ENCODE measurements at regions not wholly inside any gene's neighbourhood (a gene's known extent, or its start where the extent isn't known, plus 50 kb on each side); places are given as distances from the start of the nearest gene placed in this dataset.

GRCh38 chr5:142506046-142506445, 179.8 kb downstream of the FGF1 start:
- Histone ChIP-seq H3K9ac (ENCODE audit: low read length) (no peak overlapping the region), H3K4me3 (ENCODE audit: low read length) (no peak overlapping the region), H3K27me3 (ENCODE audit: control insufficient read depth, insufficient read depth, low read length) (no peaks in the 10 kb centered on the region)

GRCh38 chr5:142501890-142502289, 177.1 kb upstream of the SPRY4 start:
- no peaks in the 10 kb centered on the region for H3K4me1 ChIP-seq (ENCODE audit: control insufficient read depth, insufficient read depth, low read length)
- H3K27ac ChIP-seq (ENCODE audit: low read depth, low read length), result no peak overlapping the region
- no peaks in the 10 kb centered on the region for H3K27me3 ChIP-seq (ENCODE audit: control insufficient read depth, insufficient read depth, low read length)
- H3K4me3 ChIP-seq (ENCODE audit: low read length), result no peak overlapping the region
- no peaks in the 10 kb centered on the region for H3K36me3 ChIP-seq (ENCODE audit: control insufficient read depth, insufficient read depth, low read length)
- no peak overlapping the region for H3K9ac ChIP-seq (ENCODE audit: low read length)

More at GRCh38 chr5:142506046-142506445, 179.8 kb downstream of the FGF1 start:
- Histone ChIP-seq H3K36me3 (ENCODE audit: control insufficient read depth, insufficient read depth, low read length) (no peaks in the 10 kb centered on the region), H3K27ac (ENCODE audit: low read depth, low read length) (no peak overlapping the region), H3K4me1 (ENCODE audit: control insufficient read depth, insufficient read depth, low read length) (no peaks in the 10 kb centered on the region)

- Histone ChIP-seq H3K27ac (ENCODE audit: low read depth, low read length) (no peak overlapping the region), H3K9ac (ENCODE audit: low read length) (no peak overlapping the region), H3K4me3 (ENCODE audit: low read length) (no peak overlapping the region), H3K27me3 (ENCODE audit: control insufficient read depth, insufficient read depth, low read length) (no peaks in the 10 kb centered on the region), H3K4me1 (ENCODE audit: control insufficient read depth, insufficient read depth, low read length) (peaks cover 5% of the 10 kb centered on the region), H3K36me3 (ENCODE audit: control insufficient read depth, insufficient read depth, low read length) (no peaks in the 10 kb centered on the region)
These were observed 175.5 kb upstream of the SPRY4 start for GRCh38 chr5:142500227-142500905.

- H3K4me1 ChIP-seq (ENCODE audit: control insufficient read depth, insufficient read depth, low read length), result peaks cover 6% of the 10 kb centered on the region
- H3K9ac ChIP-seq (ENCODE audit: low read length), result no peak overlapping the region
- no peaks in the 10 kb centered on the region for H3K36me3 ChIP-seq (ENCODE audit: control insufficient read depth, insufficient read depth, low read length)
- no peak overlapping the region for H3K27ac ChIP-seq (ENCODE audit: low read depth, low read length)
- no peak overlapping the region for H3K4me3 ChIP-seq (ENCODE audit: low read length)
- H3K27me3 ChIP-seq (ENCODE audit: control insufficient read depth, insufficient read depth, low read length), result no peaks in the 10 kb centered on the region
These were observed 174.9 kb upstream of the SPRY4 start for GRCh38 chr5:142499591-142500226.

GRCh38 chr5:142498298-142498697, 173.5 kb upstream of the SPRY4 start:
- no peaks in the 10 kb centered on the region for H3K36me3 ChIP-seq (ENCODE audit: control insufficient read depth, insufficient read depth, low read length)
- peaks cover 6% of the 10 kb centered on the region for H3K4me1 ChIP-seq (ENCODE audit: control insufficient read depth, insufficient read depth, low read length)
- H3K4me3 ChIP-seq (ENCODE audit: low read length), result no peak overlapping the region
- H3K27ac ChIP-seq (ENCODE audit: low read depth, low read length), result no peak overlapping the region
- H3K9ac ChIP-seq (ENCODE audit: low read length), result no peak overlapping the region
- H3K27me3 ChIP-seq (ENCODE audit: control insufficient read depth, insufficient read depth, low read length), result no peaks in the 10 kb centered on the region

DNA sequence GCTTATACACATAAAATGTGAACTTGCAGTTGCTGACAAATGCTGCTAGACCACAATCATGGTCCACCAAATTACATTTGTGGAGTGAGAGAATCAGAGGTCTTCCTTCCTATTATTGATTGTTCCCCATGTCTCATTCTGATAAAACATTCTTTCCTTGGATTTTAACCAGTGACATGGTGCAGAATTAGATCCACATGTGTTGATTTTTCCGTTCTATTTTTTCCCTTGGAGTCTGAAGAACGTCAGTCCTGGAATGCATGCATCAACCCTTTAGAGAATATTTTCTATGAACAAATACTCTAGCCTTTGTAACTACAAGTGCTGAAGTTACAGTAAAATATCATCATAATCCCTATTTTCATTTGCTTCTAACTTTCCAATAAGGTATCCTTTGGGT, 170.7 kb upstream of the SPRY4 start:
- H3K4me1 ChIP-seq (ENCODE audit: control insufficient read depth, insufficient read depth, low read length), result peaks cover 6% of the 10 kb centered on the region
- H3K4me3 ChIP-seq (ENCODE audit: low read length), result no peak overlapping the region
- H3K27me3 ChIP-seq (ENCODE audit: control insufficient read depth, insufficient read depth, low read length), result no peaks in the 10 kb centered on the region
- no peaks in the 10 kb centered on the region for H3K36me3 ChIP-seq (ENCODE audit: control insufficient read depth, insufficient read depth, low read length)
- H3K27ac ChIP-seq (ENCODE audit: low read depth, low read length), result no peak overlapping the region
- H3K9ac ChIP-seq (ENCODE audit: low read length), result no peak overlapping the region

DNA sequence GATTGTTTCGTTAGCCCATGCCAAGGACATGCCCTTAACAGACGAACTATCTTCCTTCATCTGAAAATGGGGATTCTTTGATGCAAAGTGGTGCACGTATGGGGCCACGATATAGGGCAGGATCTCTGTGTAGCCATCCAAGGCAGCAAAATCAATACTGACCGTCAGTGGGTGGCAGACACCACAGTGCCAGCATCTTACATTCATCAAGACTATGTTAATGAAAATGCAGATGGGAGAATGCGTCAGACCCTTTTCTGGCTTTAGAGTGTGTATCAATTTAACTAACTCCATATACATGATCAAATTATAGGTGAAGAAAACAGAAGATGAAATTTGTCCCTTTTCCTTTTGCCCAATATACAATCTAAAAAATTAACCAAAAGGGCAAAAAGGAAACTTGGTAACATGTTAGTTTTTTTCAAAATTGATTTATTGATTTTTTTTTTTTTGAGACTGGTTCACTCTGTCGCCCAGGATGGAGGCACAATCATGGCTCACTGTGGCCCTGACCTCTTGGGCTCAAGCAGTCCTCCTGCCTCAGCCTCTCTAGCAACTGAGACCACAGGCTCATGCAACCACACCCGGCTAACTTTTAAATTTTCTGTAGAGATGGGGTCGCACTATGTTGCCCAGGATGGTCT, 169.2 kb upstream of the SPRY4 start:
- Histone ChIP-seq H3K27ac (ENCODE audit: low read depth, low read length) (no peak overlapping the region), H3K27me3 (ENCODE audit: control insufficient read depth, insufficient read depth, low read length) (no peaks in the 10 kb centered on the region), H3K4me1 (ENCODE audit: control insufficient read depth, insufficient read depth, low read length) (peaks cover 6% of the 10 kb centered on the region), H3K9ac (ENCODE audit: low read length) (no peak overlapping the region), H3K4me3 (ENCODE audit: low read length) (no peak overlapping the region), H3K36me3 (ENCODE audit: control insufficient read depth, insufficient read depth, low read length) (no peaks in the 10 kb centered on the region)

- Histone ChIP-seq H3K36me3 (ENCODE audit: control insufficient read depth, insufficient read depth, low read length) (no peaks in the 10 kb centered on the region), H3K27me3 (ENCODE audit: control insufficient read depth, insufficient read depth, low read length) (no peaks in the 10 kb centered on the region), H3K27ac (ENCODE audit: low read depth, low read length) (no peak overlapping the region), H3K9ac (ENCODE audit: low read length) (no peak overlapping the region), H3K4me3 (ENCODE audit: low read length) (no peak overlapping the region), H3K4me1 (ENCODE audit: control insufficient read depth, insufficient read depth, low read length) (peaks cover 6% of the 10 kb centered on the region)
These were observed 168.0 kb upstream of the SPRY4 start for GRCh38 chr5:142492781-142493281.

DNA sequence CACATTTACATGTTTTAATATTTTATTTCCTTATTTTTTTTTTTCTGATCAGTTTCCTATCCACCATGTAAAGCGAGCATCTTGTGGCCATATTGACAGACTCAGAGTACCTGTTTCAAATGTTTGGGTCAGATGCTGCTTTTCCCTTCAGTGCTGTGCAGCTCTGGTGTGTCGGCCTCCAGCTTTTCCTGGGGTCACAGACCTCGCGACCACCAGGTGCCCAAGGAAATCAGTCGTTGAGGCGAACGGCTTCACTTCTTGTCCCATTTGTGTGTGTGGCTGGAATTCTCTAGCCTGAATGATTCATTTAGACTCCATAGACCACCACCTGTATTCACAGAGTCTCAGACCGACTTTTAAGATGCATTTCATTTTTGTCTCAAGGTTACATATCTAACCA, 166.9 kb upstream of the SPRY4 start:
- no peaks in the 10 kb centered on the region for H3K36me3 ChIP-seq (ENCODE audit: control insufficient read depth, insufficient read depth, low read length)
- peaks cover 6% of the 10 kb centered on the region for H3K4me1 ChIP-seq (ENCODE audit: control insufficient read depth, insufficient read depth, low read length)
- H3K27me3 ChIP-seq (ENCODE audit: control insufficient read depth, insufficient read depth, low read length), result no peaks in the 10 kb centered on the region
- no peak overlapping the region for H3K4me3 ChIP-seq (ENCODE audit: low read length)
- H3K27ac ChIP-seq (ENCODE audit: low read depth, low read length), result no peak overlapping the region
- no peak overlapping the region for H3K9ac ChIP-seq (ENCODE audit: low read length)

DNA sequence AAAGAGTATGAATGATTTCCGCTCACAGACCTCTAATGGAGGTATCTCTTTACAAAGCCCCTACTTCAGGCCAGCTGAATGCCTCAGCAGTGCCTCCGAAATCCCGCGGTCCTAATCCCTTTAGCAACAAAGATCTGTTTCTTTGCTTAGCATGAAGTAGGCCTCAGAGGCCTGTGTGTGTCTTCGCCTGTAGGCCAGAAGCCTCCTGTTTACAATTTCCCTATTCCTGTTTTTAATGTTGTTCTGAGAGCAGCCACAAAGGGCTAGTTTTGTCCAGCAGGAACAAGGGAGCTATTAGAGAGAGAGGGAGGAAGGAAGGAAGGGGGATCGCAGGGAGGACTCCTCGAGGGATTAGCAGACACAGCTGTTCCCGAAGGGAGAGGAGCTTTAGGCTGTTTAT, 166.4 kb upstream of the SPRY4 start:
- Histone ChIP-seq H3K36me3 (ENCODE audit: control insufficient read depth, insufficient read depth, low read length) (no peaks in the 10 kb centered on the region), H3K4me3 (ENCODE audit: low read length) (no peak overlapping the region), H3K9ac (ENCODE audit: low read length) (no peak overlapping the region), H3K4me1 (ENCODE audit: control insufficient read depth, insufficient read depth, low read length) (peaks cover 6% of the 10 kb centered on the region), H3K27me3 (ENCODE audit: control insufficient read depth, insufficient read depth, low read length) (no peaks in the 10 kb centered on the region), H3K27ac (ENCODE audit: low read depth, low read length) (peak overlapping the region; percentile 38)

GRCh38 chr5:142486581-142486980, 161.8 kb upstream of the SPRY4 start:
- Histone ChIP-seq H3K9ac (ENCODE audit: low read length) (no peak overlapping the region), H3K27ac (ENCODE audit: low read depth, low read length) (no peak overlapping the region), H3K4me1 (ENCODE audit: control insufficient read depth, insufficient read depth, low read length) (no peaks in the 10 kb centered on the region), H3K36me3 (ENCODE audit: control insufficient read depth, insufficient read depth, low read length) (no peaks in the 10 kb centered on the region), H3K4me3 (ENCODE audit: low read length) (no peak overlapping the region), H3K27me3 (ENCODE audit: control insufficient read depth, insufficient read depth, low read length) (no peaks in the 10 kb centered on the region)

DNA sequence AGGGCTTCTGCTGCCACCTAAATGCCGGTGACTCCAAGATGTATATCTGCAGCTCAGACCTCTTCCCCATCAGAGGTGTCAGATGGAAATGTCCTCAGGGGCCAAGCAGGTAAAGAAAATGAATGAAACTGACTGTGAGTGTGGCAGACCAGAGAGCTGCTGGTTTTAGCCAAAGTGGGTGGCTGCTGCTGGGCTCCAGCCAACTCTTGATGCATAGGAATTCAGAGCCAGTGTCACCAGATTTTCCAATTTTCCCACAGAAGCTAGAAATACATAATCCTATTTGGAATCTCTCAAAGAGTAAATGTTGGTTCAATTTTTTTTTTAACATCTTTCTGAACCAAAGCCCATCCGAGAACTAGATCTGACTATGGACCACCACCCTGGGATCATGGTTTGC, 161.2 kb upstream of the SPRY4 start:
- H3K27me3 ChIP-seq (ENCODE audit: control insufficient read depth, insufficient read depth, low read length), result no peaks in the 10 kb centered on the region
- no peaks in the 10 kb centered on the region for H3K4me1 ChIP-seq (ENCODE audit: control insufficient read depth, insufficient read depth, low read length)
- H3K36me3 ChIP-seq (ENCODE audit: control insufficient read depth, insufficient read depth, low read length), result no peaks in the 10 kb centered on the region
- H3K9ac ChIP-seq (ENCODE audit: low read length), result no peak overlapping the region
- no peak overlapping the region for H3K27ac ChIP-seq (ENCODE audit: low read depth, low read length)
- H3K4me3 ChIP-seq (ENCODE audit: low read length), result no peak overlapping the region
